Neural cell (in vitro differentiated cells): ENCODE measurements at regions not wholly inside any gene's neighbourhood (a gene's known extent, or its start where the extent isn't known, plus 50 kb on each side); places are given as distances from the start of the nearest gene placed in this dataset.

Source experiments
- EP300 ChIP-seq: fragments of 450-650 bp; conservative IDR thresholded peaks from 2 replicates; pipeline ENCODE4 v1.6.1; 2014; ENCODE audit warnings: antibody characterized with exemption, mild to moderate bottlenecking, moderate library complexity; ENCODE audit not compliant: poor library complexity, severe bottlenecking
- EZH2 ChIP-seq: fragments of 200-600, 300-800 bp; shearing (Covaris generic), sonication (generic); IDR thresholded peaks from 2 replicates; pipeline ENCODE4 v1.6.1; 2014; ENCODE audit warnings: antibody characterized with exemption, low read length, borderline replicate concordance, mild to moderate bottlenecking; ENCODE audit not compliant: insufficient read depth, poor library complexity, severe bottlenecking
- POLR2AphosphoS5 ChIP-seq: IDR thresholded peaks from 2 replicates; pipeline ENCODE4 v1.6.1; 2012
- RAD21 ChIP-seq: fragments of 450-650 bp; conservative IDR thresholded peaks from 2 replicates; pipeline ENCODE4 v1.6.1; 2014; ENCODE audit warnings: antibody characterized with exemption, mild to moderate bottlenecking, moderate library complexity
- SMC3 ChIP-seq: fragments of 450-650 bp; conservative IDR thresholded peaks from 2 replicates; pipeline ENCODE4 v1.6.1; 2014; ENCODE audit warnings: antibody characterized with exemption, mild to moderate bottlenecking, moderate library complexity; ENCODE audit not compliant: poor library complexity
- TAF1 ChIP-seq: IDR thresholded peaks from 2 replicates; pipeline ENCODE4 v1.6.1; 2012; ENCODE audit warnings: low read depth
- TF ChIP-seq, protein P1 (sequence below): fragments of 450-650 bp; IDR thresholded peaks from 2 replicates; pipeline ENCODE4 v1.5.1; 2014; ENCODE audit warnings: antibody characterized with exemption, mild to moderate bottlenecking, moderate library complexity; ENCODE audit not compliant: poor library complexity, severe bottlenecking

DNA sequence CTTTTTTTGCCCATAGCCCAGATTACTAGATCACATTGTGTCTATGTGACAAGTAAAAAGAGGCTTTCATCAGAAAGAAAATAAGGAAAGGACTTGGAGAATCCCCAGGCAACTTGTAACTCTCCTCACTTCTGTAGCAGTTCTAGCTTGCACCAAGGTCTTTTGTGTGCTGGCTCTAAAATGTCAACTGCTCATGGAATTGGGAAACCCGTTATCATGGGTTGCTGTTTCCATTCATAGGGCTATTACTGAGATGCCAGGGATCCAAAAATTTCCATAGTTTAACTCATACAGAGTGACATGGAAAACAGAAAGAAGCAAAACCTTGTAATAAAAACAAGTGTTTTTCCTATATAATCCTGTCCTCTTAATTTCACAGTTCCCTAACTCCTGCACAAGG, 123.9 kb upstream of the FBXL7 start:
- TF ChIP-seq, protein P1, sequence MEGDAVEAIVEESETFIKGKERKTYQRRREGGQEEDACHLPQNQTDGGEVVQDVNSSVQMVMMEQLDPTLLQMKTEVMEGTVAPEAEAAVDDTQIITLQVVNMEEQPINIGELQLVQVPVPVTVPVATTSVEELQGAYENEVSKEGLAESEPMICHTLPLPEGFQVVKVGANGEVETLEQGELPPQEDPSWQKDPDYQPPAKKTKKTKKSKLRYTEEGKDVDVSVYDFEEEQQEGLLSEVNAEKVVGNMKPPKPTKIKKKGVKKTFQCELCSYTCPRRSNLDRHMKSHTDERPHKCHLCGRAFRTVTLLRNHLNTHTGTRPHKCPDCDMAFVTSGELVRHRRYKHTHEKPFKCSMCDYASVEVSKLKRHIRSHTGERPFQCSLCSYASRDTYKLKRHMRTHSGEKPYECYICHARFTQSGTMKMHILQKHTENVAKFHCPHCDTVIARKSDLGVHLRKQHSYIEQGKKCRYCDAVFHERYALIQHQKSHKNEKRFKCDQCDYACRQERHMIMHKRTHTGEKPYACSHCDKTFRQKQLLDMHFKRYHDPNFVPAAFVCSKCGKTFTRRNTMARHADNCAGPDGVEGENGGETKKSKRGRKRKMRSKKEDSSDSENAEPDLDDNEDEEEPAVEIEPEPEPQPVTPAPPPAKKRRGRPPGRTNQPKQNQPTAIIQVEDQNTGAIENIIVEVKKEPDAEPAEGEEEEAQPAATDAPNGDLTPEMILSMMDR: no peak
- TF ChIP-seq EZH2: no peak
- no peak for TF ChIP-seq EP300
- no peak for TF ChIP-seq SMC3
- no peak for TF ChIP-seq POLR2AphosphoS5
- TF ChIP-seq RAD21: no peak
- no peak for TF ChIP-seq TAF1
